ENCODE measurements at regions not wholly inside any gene's neighbourhood (a gene's known extent, or its start where the extent isn't known, plus 50 kb on each side); places are given as distances from the start of the nearest gene placed in this dataset.
"Not testable (repeated sequence)": the region's sequence is repeated elsewhere in the genome, so short reads cannot be mapped to it uniquely, and the experiment has no call there.

GRCh38 chr12:124070394-124071074 is 97.5 kb downstream of the ZNF664 start:
- DNase-seq (ENCODE audit: extremely low read depth, low read depth), result not testable (repeated sequence)

GRCh38 chr12:124071075-124071443 is 98.0 kb downstream of the ZNF664 start:
- no peak for DNase-seq (ENCODE audit: extremely low read depth, low read depth)
- no peak for TF ChIP-seq CTCF (IDR thresholded peaks at IDR 0.05; ENCODE audit: low read depth, low read length, missing control alignments)
- H3K4me3 ChIP-seq (replicated peaks; ENCODE audit: low read depth, low read length), result no peak overlapping the region

More at GRCh38 chr12:124070394-124071074, 97.5 kb downstream of the ZNF664 start:
- H3K4me3 ChIP-seq (replicated peaks; ENCODE audit: low read depth, low read length), result not testable (repeated sequence)

- no peak for DNase-seq (ENCODE audit: extremely low read depth, low read depth)
- TF ChIP-seq CTCF (IDR thresholded peaks at IDR 0.05; ENCODE audit: low read depth, low read length, missing control alignments), result no peak
- H3K4me3 ChIP-seq (replicated peaks; ENCODE audit: low read depth, low read length), result no peak overlapping the region
These were observed 100.5 kb downstream of the ZNF664 start for GRCh38 chr12:124073356-124074035.

GRCh38 chr12:124075841-124076240 is 102.8 kb downstream of the ZNF664 start:
- no peak for DNase-seq (ENCODE audit: extremely low read depth, low read depth)
- no peak for TF ChIP-seq CTCF (IDR thresholded peaks at IDR 0.05; ENCODE audit: low read depth, low read length, missing control alignments)
- no peak overlapping the region for H3K4me3 ChIP-seq (replicated peaks; ENCODE audit: low read depth, low read length)

GRCh38 chr12:124077701-124078100 is 104.7 kb downstream of the ZNF664 start:
- DNase-seq (ENCODE audit: extremely low read depth, low read depth), result no peak
- TF ChIP-seq CTCF (IDR thresholded peaks at IDR 0.05; ENCODE audit: low read depth, low read length, missing control alignments), result no peak
- no peak overlapping the region for H3K4me3 ChIP-seq (replicated peaks; ENCODE audit: low read depth, low read length)

GRCh38 chr12:124078800-124079199 is 105.8 kb downstream of the ZNF664 start:
- H3K4me3 ChIP-seq (replicated peaks; ENCODE audit: low read depth, low read length), result no peak overlapping the region

More at GRCh38 chr12:124078800-124079199, 105.8 kb downstream of the ZNF664 start:
- no peak for TF ChIP-seq CTCF (IDR thresholded peaks at IDR 0.05; ENCODE audit: low read depth, low read length, missing control alignments)
- no peak for DNase-seq (ENCODE audit: extremely low read depth, low read depth)

Measured in HFF-Myc (cell line).